OCI-LY1 (cell line): ENCODE measurements at regions not wholly inside any gene's neighbourhood (a gene's known extent, or its start where the extent isn't known, plus 50 kb on each side); places are given as distances from the start of the nearest gene placed in this dataset.

Experiments used
- EZH2 ChIP-seq: fragments of 200-600 bp; sonication (generic), shearing (Covaris generic); IDR thresholded peaks from 2 replicates; pipeline ENCODE4 v1.8.0; 2017; ENCODE audit warnings: borderline replicate concordance, mixed run types, mild to moderate bottlenecking, antibody characterized with exemption, low read length, moderate library complexity, mixed read lengths
- TF ChIP-seq, protein P1 (sequence below): fragments of 200-600 bp; sonication (generic), shearing (Covaris generic); IDR thresholded peaks from 2 replicates; pipeline ENCODE4 v1.5.1; 2017; ENCODE audit warnings: mild to moderate bottlenecking, antibody characterized with exemption, low read length, moderate library complexity, mixed read lengths

DNA sequence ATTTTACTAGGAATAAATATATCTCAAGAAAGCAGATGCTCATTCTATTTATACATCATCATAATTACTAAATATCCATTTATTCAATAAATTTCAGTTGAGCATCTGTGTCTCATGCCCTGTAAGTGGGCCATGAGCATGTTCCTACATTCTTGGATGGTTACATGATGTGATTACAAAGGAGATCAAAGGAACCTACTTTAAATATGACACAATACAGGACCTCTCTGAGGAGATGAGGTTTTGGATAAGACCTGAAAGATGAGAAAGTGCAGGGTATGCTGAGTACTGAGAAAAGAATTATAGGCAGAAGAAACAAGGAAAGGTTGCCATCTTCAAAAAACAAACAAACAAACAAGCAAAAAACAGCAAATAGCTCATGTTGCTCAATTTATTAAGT lies 105.4 kb upstream of the CNTN1 start:
- TF ChIP-seq, protein P1, sequence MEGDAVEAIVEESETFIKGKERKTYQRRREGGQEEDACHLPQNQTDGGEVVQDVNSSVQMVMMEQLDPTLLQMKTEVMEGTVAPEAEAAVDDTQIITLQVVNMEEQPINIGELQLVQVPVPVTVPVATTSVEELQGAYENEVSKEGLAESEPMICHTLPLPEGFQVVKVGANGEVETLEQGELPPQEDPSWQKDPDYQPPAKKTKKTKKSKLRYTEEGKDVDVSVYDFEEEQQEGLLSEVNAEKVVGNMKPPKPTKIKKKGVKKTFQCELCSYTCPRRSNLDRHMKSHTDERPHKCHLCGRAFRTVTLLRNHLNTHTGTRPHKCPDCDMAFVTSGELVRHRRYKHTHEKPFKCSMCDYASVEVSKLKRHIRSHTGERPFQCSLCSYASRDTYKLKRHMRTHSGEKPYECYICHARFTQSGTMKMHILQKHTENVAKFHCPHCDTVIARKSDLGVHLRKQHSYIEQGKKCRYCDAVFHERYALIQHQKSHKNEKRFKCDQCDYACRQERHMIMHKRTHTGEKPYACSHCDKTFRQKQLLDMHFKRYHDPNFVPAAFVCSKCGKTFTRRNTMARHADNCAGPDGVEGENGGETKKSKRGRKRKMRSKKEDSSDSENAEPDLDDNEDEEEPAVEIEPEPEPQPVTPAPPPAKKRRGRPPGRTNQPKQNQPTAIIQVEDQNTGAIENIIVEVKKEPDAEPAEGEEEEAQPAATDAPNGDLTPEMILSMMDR, result no peak
- no peak for TF ChIP-seq EZH2
